GM12865 (cell line): ENCODE measurements at regions not wholly inside any gene's neighbourhood (a gene's known extent, or its start where the extent isn't known, plus 50 kb on each side); places are given as distances from the start of the nearest gene placed in this dataset.
"Not testable (repeated sequence)": the region's sequence is repeated elsewhere in the genome, so short reads cannot be mapped to it uniquely, and the experiment has no call there.

Experiments used
- DNase-seq: peaks from one replicate; pipeline ENCODE4 v3.0.0; 2010; ENCODE audit warnings: low read depth
- H3K4me3 ChIP-seq: 2 replicates; pipeline ENCODE4 v1.5.1; 2011; ENCODE audit warnings: mild to moderate bottlenecking, low read depth, low read length, control low read depth
- TF ChIP-seq, protein P1 (sequence below): IDR thresholded peaks from 2 replicates; pipeline ENCODE4 v1.5.1; 2011; ENCODE audit warnings: low read length, control low read depth, low read depth, inconsistent platforms; ENCODE audit not compliant: insufficient read depth; ENCODE audit errors: missing control alignments

DNA sequence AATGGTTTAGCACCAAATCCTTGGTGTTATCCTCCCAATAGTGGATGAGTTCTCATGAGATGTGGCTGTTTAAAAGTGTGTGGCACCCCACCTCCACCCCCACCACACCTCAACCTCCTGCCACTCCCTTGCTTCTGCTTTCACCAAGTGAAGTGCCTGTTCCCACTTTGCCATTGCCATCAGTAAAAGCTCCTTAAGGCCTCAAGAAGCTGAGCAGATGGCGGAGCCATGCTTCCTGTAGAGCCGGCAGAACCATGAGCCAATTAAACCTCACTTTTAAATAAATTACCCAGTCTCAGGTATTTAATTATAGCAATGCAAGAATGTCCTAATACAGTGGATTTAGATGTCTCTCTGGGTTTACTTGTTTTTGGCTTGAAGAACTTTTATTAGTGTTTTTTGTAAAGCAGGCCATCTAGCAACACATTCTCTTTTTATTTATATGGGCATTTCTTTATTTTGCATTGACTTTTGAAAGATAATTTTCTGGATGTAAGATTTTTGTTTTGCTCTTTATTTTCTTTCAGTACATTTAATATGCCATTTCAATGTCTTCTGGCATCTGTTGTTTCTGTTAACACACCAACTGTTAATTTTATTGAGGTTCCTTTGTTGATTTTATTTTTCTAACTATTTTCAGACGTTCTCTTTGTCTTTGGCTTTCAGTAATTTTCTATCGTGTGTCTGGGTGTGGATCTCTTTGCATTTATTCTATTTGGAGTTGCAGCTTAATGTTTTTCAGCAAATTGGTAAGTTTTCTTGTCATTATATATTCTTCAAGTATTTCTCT, 724.5 kb upstream of the CNTN5 start:
- DNase-seq = no peak
- TF ChIP-seq, protein P1, sequence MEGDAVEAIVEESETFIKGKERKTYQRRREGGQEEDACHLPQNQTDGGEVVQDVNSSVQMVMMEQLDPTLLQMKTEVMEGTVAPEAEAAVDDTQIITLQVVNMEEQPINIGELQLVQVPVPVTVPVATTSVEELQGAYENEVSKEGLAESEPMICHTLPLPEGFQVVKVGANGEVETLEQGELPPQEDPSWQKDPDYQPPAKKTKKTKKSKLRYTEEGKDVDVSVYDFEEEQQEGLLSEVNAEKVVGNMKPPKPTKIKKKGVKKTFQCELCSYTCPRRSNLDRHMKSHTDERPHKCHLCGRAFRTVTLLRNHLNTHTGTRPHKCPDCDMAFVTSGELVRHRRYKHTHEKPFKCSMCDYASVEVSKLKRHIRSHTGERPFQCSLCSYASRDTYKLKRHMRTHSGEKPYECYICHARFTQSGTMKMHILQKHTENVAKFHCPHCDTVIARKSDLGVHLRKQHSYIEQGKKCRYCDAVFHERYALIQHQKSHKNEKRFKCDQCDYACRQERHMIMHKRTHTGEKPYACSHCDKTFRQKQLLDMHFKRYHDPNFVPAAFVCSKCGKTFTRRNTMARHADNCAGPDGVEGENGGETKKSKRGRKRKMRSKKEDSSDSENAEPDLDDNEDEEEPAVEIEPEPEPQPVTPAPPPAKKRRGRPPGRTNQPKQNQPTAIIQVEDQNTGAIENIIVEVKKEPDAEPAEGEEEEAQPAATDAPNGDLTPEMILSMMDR = no peak
- H3K4me3 ChIP-seq = no peak overlapping the region

DNA sequence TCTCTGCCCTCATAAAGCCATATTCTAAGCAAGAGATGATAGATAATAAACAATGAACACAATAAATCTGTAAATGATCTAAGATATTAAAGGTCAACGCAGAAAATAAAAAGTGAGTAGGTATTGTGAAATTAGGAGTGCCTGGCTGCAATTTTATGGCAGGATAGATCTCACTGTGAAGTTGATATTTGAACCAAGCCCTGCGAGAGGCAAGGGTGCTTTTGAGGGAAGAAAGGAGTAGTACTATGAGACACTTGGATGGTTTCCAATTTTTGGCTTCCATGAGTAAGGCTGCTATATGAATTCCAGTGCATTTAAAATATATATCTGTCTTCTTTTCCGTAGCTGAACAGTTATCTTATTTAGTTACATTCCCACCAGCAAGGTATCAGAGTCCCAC, 720.0 kb upstream of the CNTN5 start:
- no peak overlapping the region for H3K4me3 ChIP-seq
- no peak for DNase-seq
- TF ChIP-seq, protein P1 = no peak

DNA sequence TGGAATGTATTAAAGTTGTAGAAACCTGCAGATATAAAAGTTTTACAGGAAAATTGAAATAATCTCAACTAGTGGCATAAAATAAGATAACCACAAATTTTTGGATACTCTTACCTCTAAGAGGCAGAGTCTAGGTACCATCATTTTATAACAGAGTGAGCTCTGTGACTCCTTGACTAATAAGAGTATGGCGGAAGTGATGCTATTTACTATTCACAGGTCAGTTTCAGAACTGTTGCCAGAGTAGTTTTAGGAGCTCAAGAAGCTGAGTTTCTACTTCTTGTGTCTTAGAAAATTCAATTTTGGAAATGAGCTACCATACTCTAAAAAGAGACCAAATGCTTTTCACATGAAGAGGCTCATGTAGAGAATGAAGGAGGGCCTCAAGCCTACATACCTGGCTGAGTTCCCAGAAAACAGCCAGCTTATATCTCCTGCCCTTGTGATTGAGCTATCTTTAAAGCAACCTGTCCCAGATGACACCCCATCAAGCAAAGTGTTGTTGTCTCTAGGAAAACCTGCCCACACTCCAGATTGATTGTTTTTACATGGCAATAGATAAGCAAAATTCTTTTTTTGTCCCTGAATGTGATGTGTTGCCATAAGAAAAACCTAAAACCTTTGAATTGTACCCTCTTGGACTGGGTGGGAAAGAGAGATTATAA, 712.8 kb upstream of the CNTN5 start:
- H3K4me3 ChIP-seq = no peak overlapping the region
- TF ChIP-seq, protein P1 = no peak
- DNase-seq = no peak

DNA sequence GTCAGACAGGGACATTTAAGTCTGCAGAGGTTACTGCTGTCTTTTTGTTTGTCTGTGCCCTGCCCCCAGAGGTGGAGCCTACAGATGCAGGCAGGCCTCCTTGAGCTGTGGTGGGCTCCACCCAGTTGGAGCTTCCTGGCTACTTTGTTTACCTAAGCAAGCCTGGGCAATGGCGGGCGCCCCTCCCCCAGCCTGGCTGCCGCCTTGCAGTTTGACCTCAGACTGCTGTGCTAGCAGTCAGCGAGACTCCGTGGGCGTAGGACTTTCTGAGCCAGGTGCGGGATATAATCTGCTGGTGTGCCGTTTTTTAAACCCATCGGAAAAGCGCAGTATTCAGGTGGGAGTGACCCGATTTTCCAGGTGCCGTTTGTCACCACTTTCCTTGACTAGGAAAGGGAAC, 690.4 kb upstream of the CNTN5 start:
- H3K4me3 ChIP-seq, DNase-seq: not testable (repeated sequence)

DNA sequence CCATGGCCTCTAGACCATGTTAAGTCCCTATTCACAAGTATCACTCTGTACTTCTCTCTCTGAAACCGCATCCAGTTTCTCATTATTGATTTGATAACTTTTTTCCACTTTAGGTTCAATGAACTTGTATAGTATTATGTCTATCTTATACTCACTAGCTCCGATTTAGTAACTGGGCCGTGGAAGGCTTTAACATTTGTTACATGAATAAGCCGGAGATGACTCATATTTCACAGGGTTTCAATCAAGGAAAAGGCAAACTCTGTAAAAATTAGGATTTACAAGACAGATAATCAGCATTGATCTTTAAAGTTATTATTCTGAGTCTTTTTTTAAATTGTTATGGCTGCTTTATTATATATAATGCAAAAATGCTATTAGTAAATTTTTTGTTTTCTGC, 662.2 kb upstream of the CNTN5 start:
- no peak for DNase-seq
- H3K4me3 ChIP-seq = no peak overlapping the region
- TF ChIP-seq, protein P1 = no peak

DNA sequence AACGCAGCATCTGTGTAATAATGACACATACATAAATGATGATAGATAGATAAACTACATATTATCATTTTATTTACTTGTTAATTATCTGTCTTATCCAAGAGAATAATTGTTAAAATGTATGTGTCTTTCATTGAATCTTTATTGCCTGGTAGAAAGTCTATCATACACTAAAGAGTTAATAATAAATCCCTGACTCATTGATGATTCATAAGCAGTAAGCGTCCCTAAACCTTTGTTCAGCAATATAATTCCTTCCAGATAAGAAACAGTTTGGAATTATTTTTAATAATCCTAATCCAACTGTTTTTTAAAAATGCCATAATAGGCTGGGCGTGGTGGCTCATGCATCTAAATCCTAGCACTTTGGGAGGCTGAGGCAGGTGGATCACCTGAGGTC, 655.6 kb upstream of the CNTN5 start:
- TF ChIP-seq, protein P1 = no peak
- no peak for DNase-seq
- H3K4me3 ChIP-seq = no peak overlapping the region

DNA sequence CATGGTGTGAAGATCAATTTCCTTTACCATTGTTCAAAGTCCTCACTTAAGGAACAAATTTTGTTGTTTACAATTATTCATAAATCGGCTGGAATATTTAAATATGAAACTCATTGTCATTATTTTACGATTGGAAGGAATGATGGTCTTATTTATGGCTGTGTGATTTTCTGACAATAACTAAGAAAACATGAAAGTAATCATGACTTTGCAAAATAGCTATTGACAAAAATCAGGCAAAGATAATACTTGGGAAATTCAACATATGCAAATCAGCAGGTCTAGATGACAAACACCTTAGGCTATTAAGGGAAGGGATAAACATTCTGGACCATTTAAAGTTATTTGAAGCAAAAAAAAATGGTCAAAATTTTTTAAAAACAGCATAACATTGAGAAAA, 654.8 kb upstream of the CNTN5 start:
- no peak for DNase-seq
- TF ChIP-seq, protein P1 = no peak
- no peak overlapping the region for H3K4me3 ChIP-seq
